ENCODE measurements at regions not wholly inside any gene's neighbourhood (a gene's known extent, or its start where the extent isn't known, plus 50 kb on each side); places are given as distances from the start of the nearest gene placed in this dataset.
A peak's percentile ranks its signal among the peaks of the same experiment; 100 is the strongest.
"Not testable (repeated sequence)": the region's sequence is repeated elsewhere in the genome, so short reads cannot be mapped to it uniquely, and the experiment has no call there.

DNA sequence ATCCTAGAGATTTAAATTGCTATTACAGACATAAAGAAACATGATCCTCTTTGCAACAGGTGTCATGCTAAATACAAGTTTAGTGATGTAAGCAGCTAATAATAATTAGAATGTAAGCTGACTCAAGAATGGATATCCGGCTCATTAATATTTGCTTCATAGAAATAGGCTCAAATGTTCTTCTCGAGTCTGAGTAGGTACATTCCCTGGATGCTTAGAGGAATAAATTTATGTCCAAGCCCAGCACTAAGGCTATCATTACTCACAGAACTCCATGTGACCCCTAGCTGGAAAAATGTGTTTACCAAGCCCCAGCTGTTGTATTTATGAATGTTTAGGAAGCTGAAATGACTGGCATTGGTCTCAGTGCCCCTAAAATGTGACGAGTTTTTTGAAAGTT is 87.6 kb upstream of the TSPAN7 start:
- Histone ChIP-seq H3K27ac (ENCODE audit: low read length) (no peak overlapping the region), H3K27me3 (ENCODE audit: control insufficient read depth, insufficient read depth, low read length) (no peaks in the 10 kb centered on the region), H3K36me3 (ENCODE audit: control insufficient read depth, insufficient read depth, low read length) (no peaks in the 10 kb centered on the region), H3K4me1 (ENCODE audit: control insufficient read depth, insufficient read depth, low read length) (no peaks in the 10 kb centered on the region), H3K9me3 (ENCODE audit: control insufficient read depth, low read depth, low read length) (no peaks in the 10 kb centered on the region), H3K4me3 (ENCODE audit: low read length) (no peak overlapping the region)
- WGBS (ENCODE audit: insufficient coverage, low lambda C conversion rate) = 100% methylated on average over 1 of the region's 3 CpGs
- DNase-seq = no peak

DNA sequence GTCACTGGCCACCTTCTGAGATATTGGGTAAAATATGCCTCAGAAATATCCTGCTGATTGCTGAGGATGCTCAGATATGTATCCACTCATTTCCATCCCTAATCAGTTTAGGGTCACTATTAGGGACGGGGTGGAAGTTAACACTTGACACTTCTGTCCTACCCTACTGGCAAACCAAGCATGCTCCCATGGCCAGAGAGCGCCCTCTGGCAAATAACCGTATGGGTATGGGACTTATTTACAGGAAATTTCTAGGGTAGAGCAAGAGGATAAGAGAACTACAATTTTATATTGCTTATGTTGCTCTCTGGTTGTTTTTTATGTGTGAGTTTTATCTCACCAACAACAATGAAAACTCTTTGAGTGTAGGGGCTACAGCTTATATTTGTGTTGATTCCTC is 86.8 kb upstream of the TSPAN7 start:
- H3K4me1 ChIP-seq (ENCODE audit: control insufficient read depth, insufficient read depth, low read length) = no peaks in the 10 kb centered on the region
- no peak for DNase-seq
- no peaks in the 10 kb centered on the region for H3K36me3 ChIP-seq (ENCODE audit: control insufficient read depth, insufficient read depth, low read length)
- H3K9me3 ChIP-seq (ENCODE audit: control insufficient read depth, low read depth, low read length) = no peaks in the 10 kb centered on the region
- WGBS (ENCODE audit: insufficient coverage, low lambda C conversion rate) = no CpG with 5 or more reads among the region's 3 CpGs
- no peak overlapping the region for H3K4me3 ChIP-seq (ENCODE audit: low read length)
- H3K27ac ChIP-seq (ENCODE audit: low read length) = no peak overlapping the region
- no peaks in the 10 kb centered on the region for H3K27me3 ChIP-seq (ENCODE audit: control insufficient read depth, insufficient read depth, low read length)

DNA sequence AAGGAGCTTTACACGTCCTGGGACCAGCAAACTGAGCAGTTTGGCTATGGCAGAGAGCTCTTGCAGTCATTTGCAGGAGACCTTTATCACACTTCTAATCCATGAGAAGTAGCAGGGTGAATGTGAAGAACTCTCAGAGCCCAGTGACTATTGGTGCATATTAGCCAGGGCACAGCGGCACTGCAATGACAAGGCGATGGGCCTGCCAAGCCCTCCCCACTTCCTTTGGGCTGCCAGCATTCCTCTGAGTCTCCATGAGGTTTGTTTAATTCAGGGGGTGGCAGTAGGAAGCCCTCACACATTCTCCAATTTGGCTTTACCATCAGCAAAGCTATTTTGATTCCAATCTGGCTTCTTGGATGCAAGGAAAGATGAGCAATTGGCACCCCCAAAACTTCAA is 79.2 kb upstream of the TSPAN7 start:
- no peaks in the 10 kb centered on the region for H3K9me3 ChIP-seq (ENCODE audit: control insufficient read depth, low read depth, low read length)
- WGBS (ENCODE audit: insufficient coverage, low lambda C conversion rate) = no CpG with 5 or more reads among the region's 3 CpGs
- DNase-seq = no peak
- no peak overlapping the region for H3K4me3 ChIP-seq (ENCODE audit: low read length)
- H3K36me3 ChIP-seq (ENCODE audit: control insufficient read depth, insufficient read depth, low read length) = no peaks in the 10 kb centered on the region
- no peaks in the 10 kb centered on the region for H3K27me3 ChIP-seq (ENCODE audit: control insufficient read depth, insufficient read depth, low read length)
- no peaks in the 10 kb centered on the region for H3K4me1 ChIP-seq (ENCODE audit: control insufficient read depth, insufficient read depth, low read length)
- H3K27ac ChIP-seq (ENCODE audit: low read length) = no peak overlapping the region

DNA sequence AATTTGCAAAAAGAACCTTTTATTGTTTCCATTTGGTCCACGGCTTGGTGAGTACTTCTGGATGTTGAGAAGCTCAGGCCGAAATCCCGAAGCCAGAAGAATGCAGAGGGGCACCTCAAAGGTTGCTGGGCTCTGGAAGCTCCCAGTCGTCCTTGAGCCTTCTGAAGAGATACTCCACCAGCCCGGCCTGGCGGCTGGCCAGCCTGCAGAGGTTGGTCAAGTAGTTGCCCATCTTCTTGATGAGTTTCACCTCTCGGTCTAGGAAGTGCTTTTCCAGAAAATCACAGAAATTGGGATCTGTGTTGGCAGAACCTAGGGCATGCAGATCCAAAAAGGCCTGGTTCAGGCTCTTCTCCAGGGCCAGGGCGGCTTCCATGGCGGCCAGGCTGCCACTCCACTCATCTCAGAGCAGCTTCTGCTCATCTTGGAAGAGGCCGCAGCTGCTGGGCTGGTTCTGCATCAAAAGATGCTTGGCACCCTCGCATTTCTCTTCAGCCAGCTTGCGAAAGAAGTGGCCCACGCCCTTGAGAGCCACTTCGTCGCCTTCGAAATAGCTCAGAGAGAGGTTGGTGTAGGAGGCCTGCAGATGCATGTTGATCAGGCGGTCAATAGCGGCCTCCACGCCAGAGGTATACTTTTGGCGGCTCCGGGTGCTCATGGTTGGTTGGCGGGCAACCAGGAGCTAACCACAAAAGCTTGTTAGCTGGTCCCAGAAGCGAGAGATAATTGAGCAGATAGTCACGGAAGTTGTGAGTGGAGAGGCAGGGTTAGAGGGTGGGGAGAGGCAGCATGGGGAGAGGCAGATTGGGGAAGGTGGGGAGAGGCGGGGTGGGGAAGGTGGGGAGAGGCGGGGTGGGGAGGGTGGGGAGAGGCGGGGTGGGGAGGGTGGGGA is 76.5 kb upstream of the TSPAN7 start:
- WGBS (ENCODE audit: insufficient coverage, low lambda C conversion rate) = 100% methylated on average over 1 of the region's 27 CpGs
- DNase-seq = no peak
- H3K4me3 ChIP-seq (ENCODE audit: low read length) = no peak overlapping the region
- H3K36me3 ChIP-seq (ENCODE audit: control insufficient read depth, insufficient read depth, low read length) = no peaks in the 10 kb centered on the region
- H3K27me3 ChIP-seq (ENCODE audit: control insufficient read depth, insufficient read depth, low read length) = no peaks in the 10 kb centered on the region
- H3K27ac ChIP-seq (ENCODE audit: low read length) = no peak overlapping the region
- H3K9me3 ChIP-seq (ENCODE audit: control insufficient read depth, low read depth, low read length) = no peaks in the 10 kb centered on the region
- no peaks in the 10 kb centered on the region for H3K4me1 ChIP-seq (ENCODE audit: control insufficient read depth, insufficient read depth, low read length)

DNA sequence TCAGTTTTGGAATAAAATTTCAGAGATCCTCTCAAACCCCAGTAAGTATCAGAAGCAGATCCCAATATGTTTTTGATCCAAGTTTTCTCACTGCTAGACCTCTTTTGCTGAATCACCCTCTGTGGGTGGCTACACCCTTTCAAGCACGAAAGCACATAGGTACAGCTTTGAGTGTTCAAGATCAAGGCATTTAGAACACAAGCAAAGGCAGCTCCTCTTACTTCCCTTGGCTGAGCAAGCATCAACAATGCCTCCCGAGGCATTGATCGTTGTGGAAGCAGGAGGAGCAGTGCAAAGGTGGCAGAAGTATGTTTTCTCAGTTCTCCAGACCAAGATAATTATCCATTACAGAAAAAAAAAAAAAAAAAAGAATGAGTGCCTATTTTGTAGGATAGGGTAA is 72.0 kb upstream of the TSPAN7 start:
- Histone ChIP-seq H3K36me3 (ENCODE audit: control insufficient read depth, insufficient read depth, low read length) (no peaks in the 10 kb centered on the region), H3K27ac (ENCODE audit: low read length) (no peak overlapping the region), H3K27me3 (ENCODE audit: control insufficient read depth, insufficient read depth, low read length) (no peaks in the 10 kb centered on the region), H3K4me1 (ENCODE audit: control insufficient read depth, insufficient read depth, low read length) (no peaks in the 10 kb centered on the region), H3K4me3 (ENCODE audit: low read length) (no peak overlapping the region), H3K9me3 (ENCODE audit: control insufficient read depth, low read depth, low read length) (no peaks in the 10 kb centered on the region)
- no peak for DNase-seq
- WGBS (ENCODE audit: insufficient coverage, low lambda C conversion rate) = no CpG with 5 or more reads among the region's 3 CpGs

DNA sequence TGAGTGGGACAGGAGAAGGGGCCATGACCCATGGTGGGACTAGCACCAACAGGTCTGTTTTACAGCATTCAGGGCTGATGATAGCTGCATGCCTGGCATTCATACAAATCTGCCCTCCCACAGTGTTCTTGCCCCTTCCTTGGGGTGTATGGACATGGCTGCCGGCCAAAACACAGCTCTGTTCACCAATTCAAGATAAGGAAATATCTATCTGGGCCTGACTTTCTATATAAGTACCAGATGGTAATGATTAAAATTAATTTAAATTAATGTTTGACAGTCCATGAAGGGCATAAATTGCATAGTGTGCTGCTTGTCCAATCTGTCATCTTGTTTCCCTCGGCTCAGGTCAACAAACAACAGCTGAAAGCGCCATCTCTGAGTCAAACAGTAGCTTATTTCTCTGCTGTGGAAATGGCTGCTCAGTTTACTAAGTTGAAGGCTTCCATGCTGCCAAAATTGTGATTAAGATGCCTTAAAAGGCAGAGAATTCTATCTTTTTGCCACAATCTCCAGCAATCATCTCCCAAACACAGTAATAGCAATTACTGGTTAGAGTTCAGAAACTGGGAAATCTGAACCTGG is 67.0 kb upstream of the TSPAN7 start:
- Histone ChIP-seq H3K9me3 (ENCODE audit: control insufficient read depth, low read depth, low read length) (no peaks in the 10 kb centered on the region), H3K4me1 (ENCODE audit: control insufficient read depth, insufficient read depth, low read length) (no peaks in the 10 kb centered on the region), H3K27ac (ENCODE audit: low read length) (no peak overlapping the region), H3K36me3 (ENCODE audit: control insufficient read depth, insufficient read depth, low read length) (no peaks in the 10 kb centered on the region), H3K27me3 (ENCODE audit: control insufficient read depth, insufficient read depth, low read length) (no peaks in the 10 kb centered on the region), H3K4me3 (ENCODE audit: low read length) (no peak overlapping the region)
- no CpG with 5 or more reads among the region's 3 CpGs for WGBS (ENCODE audit: insufficient coverage, low lambda C conversion rate)
- DNase-seq = no peak

DNA sequence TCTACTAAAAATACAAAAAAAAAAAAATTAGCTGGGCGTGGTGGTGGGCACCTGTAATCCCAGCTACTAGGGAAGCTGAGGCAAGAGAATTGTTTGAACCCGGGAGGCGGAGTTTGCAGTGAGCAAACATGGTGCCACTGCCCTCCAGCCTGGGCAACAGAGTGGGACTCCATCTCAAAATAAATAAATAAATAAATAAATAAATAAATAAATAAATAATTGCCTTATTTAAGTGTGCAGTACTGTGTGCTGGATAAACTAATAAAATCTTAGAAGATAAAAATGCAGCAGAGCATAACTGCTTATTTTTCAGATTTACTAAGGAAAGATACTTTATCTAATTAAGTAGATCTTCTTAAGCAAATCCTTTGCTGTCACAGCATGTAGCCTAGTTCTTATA is 61.7 kb upstream of the TSPAN7 start:
- WGBS (ENCODE audit: insufficient coverage, low lambda C conversion rate) = 100% methylated on average over 1 of the region's 3 CpGs
- DNase-seq = not testable (repeated sequence)

DNA sequence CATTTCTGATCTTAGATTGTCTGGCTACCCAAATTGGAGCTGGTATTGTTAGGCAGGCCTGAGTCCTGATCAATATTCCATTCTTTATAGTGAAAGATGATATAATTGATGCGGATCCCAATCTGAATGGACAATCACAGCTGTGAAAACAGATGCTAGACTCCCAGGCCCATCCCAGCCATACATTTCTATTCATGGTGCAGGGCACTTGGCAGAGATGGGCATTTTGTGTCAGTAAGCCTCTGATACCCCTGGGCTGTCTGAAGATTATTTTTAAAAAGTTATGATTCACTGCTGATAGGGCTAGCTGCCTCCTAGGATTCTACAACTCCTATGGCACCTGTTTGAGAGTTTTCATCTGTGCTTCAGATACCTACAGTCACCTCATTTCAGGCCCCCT is 61.2 kb upstream of the TSPAN7 start:
- no peak overlapping the region for H3K4me3 ChIP-seq (ENCODE audit: low read length)
- no peaks in the 10 kb centered on the region for H3K9me3 ChIP-seq (ENCODE audit: control insufficient read depth, low read depth, low read length)
- WGBS (ENCODE audit: insufficient coverage, low lambda C conversion rate) = no CpG with 5 or more reads among the region's 1 CpG
- no peak overlapping the region for H3K27ac ChIP-seq (ENCODE audit: low read length)
- no peaks in the 10 kb centered on the region for H3K36me3 ChIP-seq (ENCODE audit: control insufficient read depth, insufficient read depth, low read length)
- no peak for DNase-seq
- H3K27me3 ChIP-seq (ENCODE audit: control insufficient read depth, insufficient read depth, low read length) = no peaks in the 10 kb centered on the region
- no peaks in the 10 kb centered on the region for H3K4me1 ChIP-seq (ENCODE audit: control insufficient read depth, insufficient read depth, low read length)

More for the DNA sequence above, 61.7 kb upstream of the TSPAN7 start:
- H3K27me3 ChIP-seq (ENCODE audit: control insufficient read depth, insufficient read depth, low read length); H3K27ac ChIP-seq (ENCODE audit: low read length); H3K4me3 ChIP-seq (ENCODE audit: low read length); H3K4me1 ChIP-seq (ENCODE audit: control insufficient read depth, insufficient read depth, low read length); H3K36me3 ChIP-seq (ENCODE audit: control insufficient read depth, insufficient read depth, low read length); H3K9me3 ChIP-seq (ENCODE audit: control insufficient read depth, low read depth, low read length): not testable (repeated sequence)

DNA sequence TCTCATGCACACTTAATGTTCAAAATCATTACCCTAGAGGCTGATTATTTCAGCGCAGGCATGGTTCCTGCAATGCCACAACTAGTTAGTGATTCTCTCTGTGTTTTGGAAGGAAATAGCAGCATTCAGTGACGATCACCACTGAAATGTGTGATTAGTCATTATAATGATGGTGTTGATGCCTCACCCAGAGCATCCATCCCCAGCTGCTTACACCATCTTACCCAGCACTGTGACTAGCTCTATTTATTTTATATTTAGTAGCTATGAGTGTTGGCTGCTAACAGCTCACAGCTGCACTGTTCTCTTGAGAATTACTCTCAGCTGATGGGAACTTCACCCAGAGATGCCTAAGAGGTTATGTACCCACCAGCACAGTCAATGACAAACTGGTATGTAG is 60.5 kb upstream of the TSPAN7 start:
- DNase-seq = no peak
- Histone ChIP-seq H3K27me3 (ENCODE audit: control insufficient read depth, insufficient read depth, low read length) (no peaks in the 10 kb centered on the region), H3K9me3 (ENCODE audit: control insufficient read depth, low read depth, low read length) (no peaks in the 10 kb centered on the region), H3K4me1 (ENCODE audit: control insufficient read depth, insufficient read depth, low read length) (no peaks in the 10 kb centered on the region), H3K4me3 (ENCODE audit: low read length) (no peak overlapping the region), H3K27ac (ENCODE audit: low read length) (no peak overlapping the region), H3K36me3 (ENCODE audit: control insufficient read depth, insufficient read depth, low read length) (no peaks in the 10 kb centered on the region)
- WGBS (ENCODE audit: insufficient coverage, low lambda C conversion rate) = no CpG with 5 or more reads among the region's 2 CpGs

DNA sequence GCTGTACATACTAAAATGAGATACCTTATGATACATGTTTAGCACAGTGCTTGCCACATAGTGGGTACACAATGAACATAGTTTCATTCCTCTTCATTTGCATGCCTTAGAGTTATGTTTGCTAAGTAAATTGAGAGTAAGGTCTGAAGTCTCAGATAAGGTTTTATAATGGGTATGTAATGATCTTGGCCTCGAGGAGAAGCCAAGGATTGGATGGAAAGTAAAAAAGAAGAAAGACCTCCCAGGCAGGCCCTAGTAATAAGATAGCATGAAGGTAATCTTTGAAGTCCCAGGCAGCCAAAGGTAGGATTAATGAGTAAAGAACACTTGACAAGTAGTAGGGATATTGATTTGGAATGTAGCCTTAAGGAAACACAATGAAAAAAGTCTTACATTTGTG is 55.8 kb upstream of the TSPAN7 start:
- H3K27ac ChIP-seq (ENCODE audit: low read length) = no peak overlapping the region
- no CpG with 5 or more reads among the region's 1 CpG for WGBS (ENCODE audit: insufficient coverage, low lambda C conversion rate)
- H3K27me3 ChIP-seq (ENCODE audit: control insufficient read depth, insufficient read depth, low read length) = no peaks in the 10 kb centered on the region
- peak; percentile 5 to 42 for DNase-seq
- H3K4me3 ChIP-seq (ENCODE audit: low read length) = no peak overlapping the region
- no peaks in the 10 kb centered on the region for H3K36me3 ChIP-seq (ENCODE audit: control insufficient read depth, insufficient read depth, low read length)
- H3K9me3 ChIP-seq (ENCODE audit: control insufficient read depth, low read depth, low read length) = no peaks in the 10 kb centered on the region
- no peaks in the 10 kb centered on the region for H3K4me1 ChIP-seq (ENCODE audit: control insufficient read depth, insufficient read depth, low read length)
